Stimulated activated naive CD8-positive, alpha-beta T cell treated with anti-CD3 and anti-CD28 coated beads, Interleukin-15, Interleukin-2, amounts not matched to agents 100 ng/mL and 50 ng/mL, for 24 hours (primary cell): ENCODE measurements at regions not wholly inside any gene's neighbourhood (a gene's known extent, or its start where the extent isn't known, plus 50 kb on each side); places are given as distances from the start of the nearest gene placed in this dataset.
"Not testable (repeated sequence)": the region's sequence is repeated elsewhere in the genome, so short reads cannot be mapped to it uniquely, and the experiment has no call there.

Experiments used
- H3K27ac Mint-ChIP-seq: one replicate; pipeline ENCODE4 v1.8.0; 2021; ENCODE audit warnings: mild to moderate bottlenecking, mixed read lengths
- H3K27me3 Mint-ChIP-seq: one replicate; pipeline ENCODE4 v1.8.0; 2021; ENCODE audit warnings: mixed read lengths
- H3K36me3 Mint-ChIP-seq: one replicate; pipeline ENCODE4 v1.8.0; 2021; ENCODE audit warnings: low read depth, mixed read lengths
- H3K4me1 Mint-ChIP-seq: one replicate; pipeline ENCODE4 v1.8.0; 2021; ENCODE audit warnings: low read depth, mixed read lengths
- H3K4me3 Mint-ChIP-seq: one replicate; pipeline ENCODE4 v1.8.0; 2021; ENCODE audit warnings: mild to moderate bottlenecking, mixed read lengths
- H3K9me3 Mint-ChIP-seq: one replicate; pipeline ENCODE4 v1.8.0; 2021; ENCODE audit warnings: mixed read lengths

- Mint-ChIP-seq H3K36me3 (no peaks in the 10 kb centered on the region), H3K9me3 (no peaks in the 10 kb centered on the region), H3K27ac (no peak overlapping the region), H3K4me1 (no peaks in the 10 kb centered on the region), H3K4me3 (no peak overlapping the region), H3K27me3 (peaks cover 45% of the 10 kb centered on the region)
Observed at GRCh38 chr5:88653471-88653870, 229.5 kb downstream of the MEF2C start.

- Mint-ChIP-seq H3K4me3 (no peak overlapping the region), H3K27ac (no peak overlapping the region), H3K4me1 (no peaks in the 10 kb centered on the region), H3K27me3 (peaks cover 42% of the 10 kb centered on the region), H3K9me3 (no peaks in the 10 kb centered on the region), H3K36me3 (no peaks in the 10 kb centered on the region)
Observed at GRCh38 chr5:88647901-88648300, 235.1 kb downstream of the MEF2C start.

DNA sequence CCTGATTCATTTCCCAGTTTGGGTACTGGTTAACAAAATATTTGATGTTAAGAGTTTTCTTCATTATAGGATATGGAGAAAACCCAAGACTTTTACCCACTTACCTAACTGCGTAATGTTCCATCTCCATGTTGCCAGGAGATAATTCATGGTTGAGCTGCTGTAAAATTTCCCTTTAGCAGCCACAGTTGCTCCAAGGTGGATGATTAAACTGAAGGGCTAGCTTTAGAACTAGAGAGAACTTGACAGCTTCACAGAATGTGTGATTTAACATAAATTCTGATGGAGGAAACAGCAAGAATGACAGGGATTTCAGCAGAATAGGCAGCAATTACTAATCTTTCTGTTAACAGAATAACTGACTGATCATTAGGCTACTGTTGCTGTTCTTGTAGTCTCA is 236.1 kb downstream of the MEF2C start:
- H3K36me3 Mint-ChIP-seq = no peaks in the 10 kb centered on the region
- no peaks in the 10 kb centered on the region for H3K9me3 Mint-ChIP-seq
- H3K27ac Mint-ChIP-seq = no peak overlapping the region
- no peak overlapping the region for H3K4me3 Mint-ChIP-seq
- no peaks in the 10 kb centered on the region for H3K4me1 Mint-ChIP-seq
- peaks cover 38% of the 10 kb centered on the region for H3K27me3 Mint-ChIP-seq

GRCh38 chr5:88644676-88645075 is 238.3 kb downstream of the MEF2C start:
- Mint-ChIP-seq H3K4me1 (no peaks in the 10 kb centered on the region), H3K4me3 (no peak overlapping the region), H3K27me3 (peaks cover 28% of the 10 kb centered on the region), H3K27ac (no peak overlapping the region), H3K36me3 (no peaks in the 10 kb centered on the region), H3K9me3 (no peaks in the 10 kb centered on the region)

DNA sequence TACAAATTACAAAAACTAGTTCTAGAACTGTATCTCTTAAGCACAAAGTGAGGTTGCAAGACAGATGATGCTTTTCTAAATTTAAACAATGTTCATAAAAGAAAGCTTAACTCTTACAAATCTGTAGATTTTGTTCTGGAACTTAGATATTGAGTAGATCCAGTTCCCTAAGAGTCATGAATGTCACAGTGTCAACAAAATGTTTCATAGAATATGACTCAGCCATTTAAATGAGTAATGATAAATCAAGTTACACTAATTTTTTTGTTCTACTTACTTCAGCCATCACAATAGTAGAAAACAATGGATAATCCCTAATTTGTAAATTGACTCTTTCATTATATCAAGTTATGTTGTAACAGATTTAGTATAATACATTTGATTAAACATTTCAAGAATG is 239.7 kb downstream of the MEF2C start:
- Mint-ChIP-seq H3K4me1 (no peaks in the 10 kb centered on the region), H3K4me3 (no peak overlapping the region), H3K36me3 (no peaks in the 10 kb centered on the region), H3K27me3 (peaks cover 28% of the 10 kb centered on the region), H3K27ac (no peak overlapping the region), H3K9me3 (no peaks in the 10 kb centered on the region)

GRCh38 chr5:88634014-88634413 is 249.0 kb downstream of the MEF2C start:
- Mint-ChIP-seq H3K9me3 (no peaks in the 10 kb centered on the region), H3K4me1 (no peaks in the 10 kb centered on the region), H3K27me3 (peaks cover 10% of the 10 kb centered on the region), H3K36me3 (no peaks in the 10 kb centered on the region), H3K27ac (no peak overlapping the region), H3K4me3 (no peak overlapping the region)

GRCh38 chr5:88622890-88623289 is 260.1 kb downstream of the MEF2C start:
- H3K27me3 Mint-ChIP-seq, H3K9me3 Mint-ChIP-seq, H3K4me1 Mint-ChIP-seq, H3K36me3 Mint-ChIP-seq, H3K4me3 Mint-ChIP-seq, H3K27ac Mint-ChIP-seq: not testable (repeated sequence)

GRCh38 chr5:88615767-88616166 is 267.2 kb downstream of the MEF2C start:
- H3K36me3 Mint-ChIP-seq, H3K4me1 Mint-ChIP-seq, H3K9me3 Mint-ChIP-seq, H3K27ac Mint-ChIP-seq, H3K4me3 Mint-ChIP-seq: not testable (repeated sequence)
- H3K27me3 Mint-ChIP-seq = peaks cover 13% of the 10 kb centered on the region

- H3K4me1 Mint-ChIP-seq = no peaks in the 10 kb centered on the region
- H3K9me3 Mint-ChIP-seq = peaks cover 2% of the 10 kb centered on the region
- no peak overlapping the region for H3K27ac Mint-ChIP-seq
- peaks cover 20% of the 10 kb centered on the region for H3K27me3 Mint-ChIP-seq
- H3K36me3 Mint-ChIP-seq = no peaks in the 10 kb centered on the region
- no peak overlapping the region for H3K4me3 Mint-ChIP-seq
Observed at GRCh38 chr5:88613051-88613450, 269.9 kb downstream of the MEF2C start.

DNA sequence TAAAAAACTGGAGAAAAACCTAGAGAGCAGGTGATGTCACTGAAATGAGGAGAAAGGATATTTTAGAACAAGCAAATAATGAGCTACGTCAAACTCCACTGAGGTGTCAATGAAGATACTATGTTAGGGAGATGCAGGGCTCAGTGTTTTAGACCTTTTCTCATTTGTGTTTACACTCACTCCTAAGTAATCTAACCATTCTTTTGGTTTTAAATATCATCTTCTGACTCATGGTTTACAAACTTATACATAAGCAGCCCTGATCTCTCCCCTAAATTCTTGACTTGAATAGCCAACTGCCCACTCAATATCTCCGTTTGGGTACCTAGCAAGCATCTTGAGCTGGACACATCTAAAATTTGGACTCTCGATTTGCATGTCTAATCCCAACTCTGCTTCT is 272.4 kb downstream of the MEF2C start:
- Mint-ChIP-seq H3K27me3 (peaks cover 21% of the 10 kb centered on the region), H3K36me3 (no peaks in the 10 kb centered on the region)

DNA sequence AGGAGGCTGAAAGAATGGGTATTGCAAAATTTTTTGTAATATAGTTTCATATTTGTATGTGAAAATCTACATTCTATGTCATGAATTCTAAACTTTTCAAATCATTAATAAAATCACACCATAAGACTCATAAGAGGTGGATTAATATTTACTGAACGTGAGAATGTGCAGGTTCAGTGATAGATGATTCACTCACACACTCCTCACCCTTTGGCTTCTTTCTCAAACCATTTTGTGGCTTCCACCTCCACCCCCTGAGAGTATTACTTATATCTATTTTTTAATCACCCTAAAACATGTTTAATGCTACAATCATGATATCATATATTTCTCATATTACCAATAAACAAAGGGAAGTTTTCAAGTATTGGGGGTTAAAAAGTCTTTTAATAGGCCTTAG is 275.5 kb downstream of the MEF2C start:
- Mint-ChIP-seq H3K27me3 (peaks cover 26% of the 10 kb centered on the region), H3K36me3 (no peaks in the 10 kb centered on the region), H3K4me1 (no peaks in the 10 kb centered on the region)

More for the DNA sequence above, 272.4 kb downstream of the MEF2C start:
- Mint-ChIP-seq H3K9me3 (no peaks in the 10 kb centered on the region), H3K27ac (no peak overlapping the region), H3K4me1 (no peaks in the 10 kb centered on the region), H3K4me3 (no peak overlapping the region)

DNA sequence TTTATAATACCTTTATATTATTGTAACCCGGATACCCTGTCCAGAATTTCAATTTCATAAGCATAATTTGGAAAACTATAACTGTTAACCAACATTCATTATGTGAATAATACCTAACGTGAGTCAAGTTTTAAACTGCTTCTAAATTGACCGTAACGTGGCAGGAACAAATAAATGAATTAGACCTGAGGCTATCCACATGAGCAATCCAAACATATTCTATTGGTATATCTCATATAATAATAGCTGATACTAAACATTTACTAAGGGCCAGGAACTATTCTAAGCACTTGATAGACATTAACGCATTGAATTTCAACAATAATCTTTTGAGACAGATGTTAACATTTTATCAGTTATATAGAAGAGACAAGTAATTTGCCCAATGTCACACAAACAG is 276.4 kb downstream of the MEF2C start:
- H3K36me3 Mint-ChIP-seq = no peaks in the 10 kb centered on the region
- H3K27ac Mint-ChIP-seq = no peak overlapping the region
- no peaks in the 10 kb centered on the region for H3K9me3 Mint-ChIP-seq
- H3K27me3 Mint-ChIP-seq = peaks cover 25% of the 10 kb centered on the region
- no peak overlapping the region for H3K4me3 Mint-ChIP-seq
- H3K4me1 Mint-ChIP-seq = no peaks in the 10 kb centered on the region

More for the DNA sequence above, 275.5 kb downstream of the MEF2C start:
- Mint-ChIP-seq H3K27ac (no peak overlapping the region), H3K9me3 (no peaks in the 10 kb centered on the region), H3K4me3 (no peak overlapping the region)

GRCh38 chr5:88606173-88606572 is 276.8 kb downstream of the MEF2C start:
- Mint-ChIP-seq H3K9me3 (no peaks in the 10 kb centered on the region), H3K36me3 (no peaks in the 10 kb centered on the region), H3K27me3 (peaks cover 22% of the 10 kb centered on the region), H3K4me1 (no peaks in the 10 kb centered on the region), H3K27ac (no peak overlapping the region), H3K4me3 (no peak overlapping the region)

DNA sequence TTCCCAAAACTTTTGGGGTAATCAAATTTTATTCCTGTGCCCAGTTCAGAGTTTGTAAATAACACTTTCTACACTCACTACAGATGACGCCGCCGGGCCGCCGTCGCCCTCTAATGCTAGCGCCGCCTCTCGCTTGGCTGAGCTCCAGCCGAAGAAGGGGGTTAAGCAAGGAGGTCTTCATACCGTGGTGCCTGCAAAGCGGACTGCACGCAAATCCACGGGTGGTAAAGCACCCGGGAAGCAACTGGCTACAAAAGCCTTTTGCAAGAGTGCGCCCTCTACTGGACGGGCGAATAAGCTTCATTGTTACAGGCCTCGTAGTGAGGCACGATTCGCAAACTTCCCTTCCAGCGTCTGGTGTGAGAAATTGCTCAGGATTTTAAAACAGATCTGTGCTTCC is 280.4 kb downstream of the MEF2C start:
- no peak overlapping the region for H3K27ac Mint-ChIP-seq
- no peaks in the 10 kb centered on the region for H3K4me1 Mint-ChIP-seq
- H3K36me3 Mint-ChIP-seq = no peaks in the 10 kb centered on the region
- H3K9me3 Mint-ChIP-seq = no peaks in the 10 kb centered on the region
- H3K27me3 Mint-ChIP-seq = peaks cover 13% of the 10 kb centered on the region
- H3K4me3 Mint-ChIP-seq = no peak overlapping the region

DNA sequence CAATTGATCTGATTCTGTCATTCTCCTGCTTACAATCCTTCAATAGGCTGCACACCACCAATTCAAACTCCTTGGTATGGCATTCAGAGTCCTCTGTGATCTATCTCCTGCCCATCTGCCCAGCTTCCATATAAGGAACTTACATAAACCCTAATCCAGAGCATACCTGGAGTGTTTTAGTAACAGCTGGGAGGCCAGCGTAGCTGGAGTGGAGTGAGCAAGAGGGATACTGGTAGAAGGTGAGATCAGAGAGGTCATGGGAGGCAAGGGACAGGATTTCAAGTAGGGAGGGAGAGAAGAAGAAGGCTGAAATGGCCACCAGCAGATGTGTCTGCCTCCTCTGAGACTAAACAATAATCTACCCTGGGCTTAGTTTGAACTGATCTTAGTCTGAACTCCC is 288.5 kb downstream of the MEF2C start:
- H3K27ac Mint-ChIP-seq = no peak overlapping the region
- H3K4me1 Mint-ChIP-seq = no peaks in the 10 kb centered on the region
- no peaks in the 10 kb centered on the region for H3K36me3 Mint-ChIP-seq
- H3K27me3 Mint-ChIP-seq = peaks cover 9% of the 10 kb centered on the region
- H3K9me3 Mint-ChIP-seq = peaks cover 2% of the 10 kb centered on the region
- H3K4me3 Mint-ChIP-seq = no peak overlapping the region

DNA sequence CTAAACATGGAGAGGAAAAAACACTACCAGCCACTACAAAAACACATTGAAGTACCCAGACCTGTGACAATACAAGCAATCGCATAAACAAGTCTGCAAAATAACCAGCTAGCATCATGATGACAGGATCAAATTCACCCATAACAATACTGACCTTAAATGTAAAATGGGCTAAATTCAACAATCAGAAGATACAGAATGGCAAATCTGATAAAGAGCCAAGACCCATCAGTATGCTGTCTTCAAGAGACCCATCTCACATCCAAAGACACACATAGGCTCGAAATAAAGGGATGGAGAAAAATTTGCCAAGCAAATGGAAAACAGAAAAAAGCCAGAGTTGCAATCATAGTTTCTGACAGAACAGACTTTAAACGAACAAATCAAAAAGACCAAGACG is 294.4 kb downstream of the MEF2C start:
- H3K27ac Mint-ChIP-seq = no peak overlapping the region
- peaks cover 16% of the 10 kb centered on the region for H3K9me3 Mint-ChIP-seq
- no peaks in the 10 kb centered on the region for H3K36me3 Mint-ChIP-seq
- H3K27me3 Mint-ChIP-seq = peaks cover 19% of the 10 kb centered on the region
- no peaks in the 10 kb centered on the region for H3K4me1 Mint-ChIP-seq
- H3K4me3 Mint-ChIP-seq = no peak overlapping the region

DNA sequence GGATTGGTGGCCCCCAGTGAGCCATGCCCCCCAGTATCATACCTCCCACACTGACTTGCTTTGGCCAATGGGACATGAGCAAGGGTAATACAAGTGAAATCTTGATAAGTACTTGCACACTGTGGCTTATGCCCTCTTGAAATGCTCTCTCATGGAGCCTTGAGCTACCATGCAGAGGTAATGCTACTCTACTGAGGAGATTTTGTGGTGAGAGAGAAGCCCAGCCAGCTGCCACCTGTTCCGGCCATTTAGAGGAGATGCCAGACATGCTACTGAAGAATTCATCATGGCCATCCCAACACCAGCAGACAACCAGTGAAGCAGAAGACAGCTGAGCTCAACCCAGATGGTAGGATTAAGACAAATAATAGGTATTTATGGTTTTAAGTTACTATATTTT is 299.5 kb downstream of the MEF2C start:
- no peaks in the 10 kb centered on the region for H3K36me3 Mint-ChIP-seq
- no peak overlapping the region for H3K27ac Mint-ChIP-seq
- H3K4me1 Mint-ChIP-seq = no peaks in the 10 kb centered on the region
- H3K9me3 Mint-ChIP-seq = peaks cover 9% of the 10 kb centered on the region
- no peak overlapping the region for H3K4me3 Mint-ChIP-seq
- H3K27me3 Mint-ChIP-seq = peaks cover 9% of the 10 kb centered on the region
